Loucy (cell line): ENCODE measurements at regions not wholly inside any gene's neighbourhood (a gene's known extent, or its start where the extent isn't known, plus 50 kb on each side); places are given as distances from the start of the nearest gene placed in this dataset.

ENCODE experiments used
- H2AFZ ChIP-seq: fragments of 200-600 bp; sonication (generic); 2 replicates; pipeline ENCODE4 v1.6.0; 2016; ENCODE audit warnings: antibody characterized with exemption, mild to moderate bottlenecking, low read length, moderate library complexity
- H3F3A ChIP-seq: fragments of 200-600 bp; 2 replicates; pipeline ENCODE4 v1.6.0; 2016; ENCODE audit warnings: antibody characterized with exemption, low read depth, mild to moderate bottlenecking
- H3K27me3 ChIP-seq: fragments of 200-600 bp; sonication (generic); 2 replicates; pipeline ENCODE4 v1.6.1; 2014; ENCODE audit warnings: low read length, mild to moderate bottlenecking; ENCODE audit not compliant: insufficient read depth, poor library complexity, severe bottlenecking
- H3K36me3 ChIP-seq: fragments of 200-600 bp; sonication (generic); 2 replicates; pipeline ENCODE4 v1.6.1; 2016; ENCODE audit warnings: low read length; ENCODE audit not compliant: insufficient read depth
- H3K4me1 ChIP-seq: fragments of 200-600 bp; sonication (generic); 2 replicates; pipeline ENCODE4 v1.5.1; 2014; ENCODE audit warnings: low read length, mild to moderate bottlenecking; ENCODE audit not compliant: insufficient read depth, poor library complexity, severe bottlenecking
- H3K4me2 ChIP-seq: fragments of 200-600 bp; sonication (generic); 2 replicates; pipeline ENCODE4 v1.6.0; 2014; ENCODE audit warnings: antibody characterized with exemption, low read length, low read depth, mild to moderate bottlenecking; ENCODE audit not compliant: poor library complexity, severe bottlenecking
- H3K4me3 ChIP-seq: fragments of 200-600 bp; sonication (generic); 2 replicates; pipeline ENCODE4 v1.5.1; 2014; ENCODE audit warnings: low read length, mild to moderate bottlenecking, mixed read lengths; ENCODE audit not compliant: poor library complexity, severe bottlenecking
- H3K79me2 ChIP-seq: fragments of 200-600 bp; sonication (generic); 2 replicates; pipeline ENCODE4 v1.6.1; 2014; ENCODE audit warnings: low read length; ENCODE audit not compliant: insufficient read depth
- H3K9ac ChIP-seq: fragments of 200-600 bp; sonication (generic); 2 replicates; pipeline ENCODE4 v1.6.0; 2014; ENCODE audit warnings: mild to moderate bottlenecking, low read depth, low read length, moderate library complexity; ENCODE audit not compliant: poor library complexity, severe bottlenecking
- H3K9me2 ChIP-seq: fragments of 200-600 bp; sonication (generic); replicated peaks from 2 replicates; pipeline ENCODE4 v1.6.1; 2016; ENCODE audit warnings: low read depth, low read length, mixed read lengths
- H3K9me3 ChIP-seq: fragments of 200-600 bp; sonication (generic); 2 replicates; pipeline ENCODE4 v1.6.1; 2014; ENCODE audit warnings: mild to moderate bottlenecking, antibody characterized with exemption, low read length, low read depth; ENCODE audit not compliant: insufficient read depth
- H4K20me1 ChIP-seq: fragments of 200-600 bp; sonication (generic); 2 replicates; pipeline ENCODE4 v1.6.0; 2014; ENCODE audit warnings: antibody characterized with exemption, low read length, mild to moderate bottlenecking; ENCODE audit not compliant: insufficient read depth, poor library complexity, severe bottlenecking
- EZH2phosphoT487 ChIP-seq: fragments of 200-600 bp; IDR thresholded peaks from 2 replicates; pipeline ENCODE4 v1.6.1; 2018; ENCODE audit warnings: antibody characterized with exemption, mild to moderate bottlenecking, moderate library complexity, borderline replicate concordance
- TF ChIP-seq, protein P1 (sequence below): fragments of 200-600 bp; sonication (generic); conservative IDR thresholded peaks from 2 replicates; pipeline ENCODE4 v1.5.1; 2014; ENCODE audit warnings: mild to moderate bottlenecking, antibody characterized with exemption, low read length

GRCh38 chr3:150177673-150178381 is 207.1 kb upstream of the PFN2 start:
- no peaks in the 10 kb centered on the region for H3K36me3 ChIP-seq
- TF ChIP-seq, protein P1, sequence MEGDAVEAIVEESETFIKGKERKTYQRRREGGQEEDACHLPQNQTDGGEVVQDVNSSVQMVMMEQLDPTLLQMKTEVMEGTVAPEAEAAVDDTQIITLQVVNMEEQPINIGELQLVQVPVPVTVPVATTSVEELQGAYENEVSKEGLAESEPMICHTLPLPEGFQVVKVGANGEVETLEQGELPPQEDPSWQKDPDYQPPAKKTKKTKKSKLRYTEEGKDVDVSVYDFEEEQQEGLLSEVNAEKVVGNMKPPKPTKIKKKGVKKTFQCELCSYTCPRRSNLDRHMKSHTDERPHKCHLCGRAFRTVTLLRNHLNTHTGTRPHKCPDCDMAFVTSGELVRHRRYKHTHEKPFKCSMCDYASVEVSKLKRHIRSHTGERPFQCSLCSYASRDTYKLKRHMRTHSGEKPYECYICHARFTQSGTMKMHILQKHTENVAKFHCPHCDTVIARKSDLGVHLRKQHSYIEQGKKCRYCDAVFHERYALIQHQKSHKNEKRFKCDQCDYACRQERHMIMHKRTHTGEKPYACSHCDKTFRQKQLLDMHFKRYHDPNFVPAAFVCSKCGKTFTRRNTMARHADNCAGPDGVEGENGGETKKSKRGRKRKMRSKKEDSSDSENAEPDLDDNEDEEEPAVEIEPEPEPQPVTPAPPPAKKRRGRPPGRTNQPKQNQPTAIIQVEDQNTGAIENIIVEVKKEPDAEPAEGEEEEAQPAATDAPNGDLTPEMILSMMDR, result no peak
- TF ChIP-seq EZH2phosphoT487, result no peak
- no peak overlapping the region for H2AFZ ChIP-seq
- H3K9ac ChIP-seq, result no peak overlapping the region
- H4K20me1 ChIP-seq, result no peaks in the 10 kb centered on the region
- H3K9me2 ChIP-seq, result no peaks in the 10 kb centered on the region
- H3K4me3 ChIP-seq, result no peak overlapping the region
- no peaks in the 10 kb centered on the region for H3K79me2 ChIP-seq
- no peaks in the 10 kb centered on the region for H3K27me3 ChIP-seq
- H3K9me3 ChIP-seq, result no peaks in the 10 kb centered on the region
- no peaks in the 10 kb centered on the region for H3F3A ChIP-seq
- H3K4me2 ChIP-seq, result no peak overlapping the region
- no peaks in the 10 kb centered on the region for H3K4me1 ChIP-seq

DNA sequence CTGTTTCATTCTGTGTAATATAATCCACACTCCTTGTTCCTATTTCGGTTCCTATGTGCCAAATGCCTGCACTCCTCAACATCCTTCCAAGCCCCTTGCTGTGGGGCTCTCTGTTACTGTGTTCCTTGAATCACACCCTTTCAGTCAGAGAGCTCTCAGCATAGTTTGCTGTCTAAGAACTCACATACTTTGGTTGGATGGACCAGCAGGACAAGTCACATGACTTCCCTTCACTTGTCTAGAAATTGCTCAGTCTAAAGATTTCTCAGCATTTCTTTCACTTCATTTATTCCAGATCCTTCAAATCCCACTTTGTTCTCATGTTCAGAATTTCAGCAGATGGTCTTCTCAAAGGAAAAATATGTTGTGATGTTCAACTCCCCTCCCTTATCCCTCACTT is 203.5 kb upstream of the PFN2 start:
- Histone ChIP-seq H3K79me2 (no peaks in the 10 kb centered on the region), H3K4me1 (no peaks in the 10 kb centered on the region), H3K9me2 (no peaks in the 10 kb centered on the region), H2AFZ (no peak overlapping the region), H3F3A (no peaks in the 10 kb centered on the region), H3K9ac (no peak overlapping the region), H3K4me2 (no peak overlapping the region), H3K27me3 (no peaks in the 10 kb centered on the region), H3K36me3 (no peaks in the 10 kb centered on the region), H3K4me3 (no peak overlapping the region), H3K9me3 (no peaks in the 10 kb centered on the region), H4K20me1 (no peaks in the 10 kb centered on the region)
- TF ChIP-seq, protein P1, result no peak
- TF ChIP-seq EZH2phosphoT487, result no peak

DNA sequence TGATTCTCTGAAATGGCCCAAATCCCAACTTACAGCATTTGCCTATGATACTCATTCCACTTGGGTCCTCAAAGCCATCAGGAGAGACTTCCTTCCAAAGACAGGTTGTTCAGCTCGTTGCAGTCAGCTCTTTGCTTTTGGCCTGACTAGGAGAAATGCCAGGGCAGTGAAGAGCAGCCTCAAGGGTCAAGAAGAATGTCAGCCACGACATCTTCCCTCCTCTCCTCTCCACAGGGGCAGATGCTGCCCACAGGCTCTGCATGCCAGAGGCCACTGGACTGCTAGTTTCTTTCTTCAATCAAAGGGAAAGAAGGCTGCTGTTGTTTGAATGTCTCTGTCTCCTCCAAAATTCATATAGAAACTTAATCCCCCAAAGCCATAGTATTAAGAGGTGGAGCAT is 201.7 kb upstream of the PFN2 start:
- Histone ChIP-seq H3K79me2 (no peaks in the 10 kb centered on the region), H3K27me3 (no peaks in the 10 kb centered on the region), H3K9me2 (no peaks in the 10 kb centered on the region), H3K4me3 (no peak overlapping the region), H3K36me3 (no peaks in the 10 kb centered on the region), H3K9me3 (no peaks in the 10 kb centered on the region), H2AFZ (no peak overlapping the region), H3K4me1 (no peaks in the 10 kb centered on the region), H3K4me2 (no peak overlapping the region), H3K9ac (no peak overlapping the region), H3F3A (no peaks in the 10 kb centered on the region), H4K20me1 (no peaks in the 10 kb centered on the region)
- TF ChIP-seq, protein P1, result no peak
- no peak for TF ChIP-seq EZH2phosphoT487
